Keratinocyte (primary cell): ENCODE measurements at regions not wholly inside any gene's neighbourhood (a gene's known extent, or its start where the extent isn't known, plus 50 kb on each side); places are given as distances from the start of the nearest gene placed in this dataset.

Experiments used
- DNase-seq: peaks from one replicate; pipeline ENCODE4 v3.0.0-alpha.2; 2011; ENCODE audit warnings: low read depth, missing footprints, low spot score
- FAIRE-seq: peaks from 2 replicates; lab custom pipeline; 2011; peaks lifted over from hg19 to GRCh38; lab: Jason Lieb, UNC
- H2AFZ ChIP-seq: 2 replicates; pipeline ENCODE4 v1.6.0; 2012; ENCODE audit warnings: low read length, control low read depth, inconsistent platforms; ENCODE audit not compliant: control insufficient read depth
- H3K27ac ChIP-seq: 2 replicates; pipeline ENCODE4 v1.5.1; 2011; ENCODE audit warnings: low read length; ENCODE audit not compliant: control insufficient read depth, insufficient read depth
- H3K27me3 ChIP-seq: 3 replicates; pipeline ENCODE4 v1.6.0; 2011; ENCODE audit warnings: low read length; ENCODE audit not compliant: control insufficient read depth, insufficient read depth; ENCODE audit errors: extremely low read depth
- H3K36me3 ChIP-seq, 2 experiments: 2 replicates in 1 of 2; 3 replicates in 1 of 2; pipeline ENCODE4 v1.5.1; 2011; ENCODE audit warnings: low read length in 2 of 2, mild to moderate bottlenecking in 1 of 2; ENCODE audit not compliant: control insufficient read depth in 2 of 2, insufficient read depth in 2 of 2; ENCODE audit errors: extremely low read depth in 1 of 2
- H3K4me1 ChIP-seq: 3 replicates; pipeline ENCODE4 v1.5.1; 2011; ENCODE audit warnings: low read length; ENCODE audit not compliant: control insufficient read depth, insufficient read depth; ENCODE audit errors: extremely low read depth
- H3K4me2 ChIP-seq: 3 replicates; pipeline ENCODE4 v1.6.0; 2011; ENCODE audit warnings: low read depth, low read length; ENCODE audit not compliant: control insufficient read depth, insufficient read depth; ENCODE audit errors: extremely low read depth
- H3K4me3 ChIP-seq, 3 experiments: fragments of 200-600 bp in 1 of 3; sonication (generic) in 1 of 3; 2 replicates in 2 of 3; 3 replicates in 1 of 3; pipeline ENCODE4 v1.5.1; 2011 to 2016; ENCODE audit warnings: low read length in 3 of 3, mild to moderate bottlenecking in 3 of 3, control low read depth in 2 of 3, inconsistent platforms in 1 of 3, low read depth in 1 of 3, mixed read lengths in 1 of 3, mixed run types in 1 of 3, moderate library complexity in 1 of 3; ENCODE audit not compliant: control insufficient read depth in 2 of 3, insufficient read depth in 2 of 3; ENCODE audit errors: extremely low read depth in 1 of 3
- H3K79me2 ChIP-seq: 2 replicates; pipeline ENCODE4 v1.6.0; 2012; ENCODE audit warnings: low read length; ENCODE audit not compliant: control insufficient read depth, insufficient read depth
- H3K9ac ChIP-seq: 3 replicates; pipeline ENCODE4 v1.6.0; 2011; ENCODE audit warnings: low read length; ENCODE audit not compliant: control insufficient read depth, insufficient read depth; ENCODE audit errors: extremely low read depth
- H3K9me1 ChIP-seq: 3 replicates; pipeline ENCODE4 v1.6.0; 2011; ENCODE audit warnings: low read length; ENCODE audit not compliant: control insufficient read depth, insufficient read depth; ENCODE audit errors: extremely low read depth
- H3K9me3 ChIP-seq: 2 replicates; pipeline ENCODE4 v1.5.1; 2012; ENCODE audit warnings: low read depth, low read length; ENCODE audit not compliant: control insufficient read depth
- H4K20me1 ChIP-seq: 3 replicates; pipeline ENCODE4 v1.6.0; 2011; ENCODE audit warnings: low read length; ENCODE audit not compliant: control insufficient read depth, insufficient read depth; ENCODE audit errors: extremely low read depth
- CTCF ChIP-seq, 3 experiments: IDR thresholded peaks in 1 of 3; conservative IDR thresholded peaks in 1 of 3; optimal IDR thresholded peaks in 1 of 3; 2 replicates in 2 of 3; 3 replicates in 1 of 3; pipeline versions ENCODE3 to v1.5.1; 2011; ENCODE audit warnings: low read length in 3 of 3, mild to moderate bottlenecking in 3 of 3, moderate library complexity in 2 of 3, control low read depth in 1 of 3, inconsistent platforms in 1 of 3; ENCODE audit not compliant: insufficient read depth in 2 of 3; ENCODE audit errors: extremely low read depth in 1 of 3
- EZH2 ChIP-seq: IDR thresholded peaks from one replicate; pipeline ENCODE4 v1.6.1; 2012; ENCODE audit warnings: inconsistent platforms, mild to moderate bottlenecking, low read length, moderate library complexity
- dilution Hi-C: fragments of 300-500 bp; cut with MboI; formaldehyde crosslinking; loops from one replicate; pipeline ENCODE4 v1.7.0; 2020; ENCODE audit warnings: low sequenced_read_pairs; ENCODE audit not compliant: extremely low pct_ligation_motif_present

GRCh38 chr4:176610594-176610993 lies 182.1 kb downstream of the VEGFC start:
- no peak for TF ChIP-seq CTCF (optimal IDR thresholded peaks at IDR 0.05 in 1 of 3, IDR thresholded peaks at IDR 0.05 in 1 of 3, conservative IDR thresholded peaks at IDR 0.05 in 1 of 3; ENCODE audit: extremely low read depth in 1 of 3, insufficient read depth in 2 of 3, low read length in 3 of 3)
- no peak for TF ChIP-seq EZH2
- H3K9me1 ChIP-seq: no peaks in the 10 kb centered on the region
- H4K20me1 ChIP-seq: no peaks in the 10 kb centered on the region
- DNase-seq (no peak), FAIRE-seq (no peak)
- no peak overlapping the region for H3K4me2 ChIP-seq
- dilution Hi-C loops: no loop called here
- H3K27ac ChIP-seq: no peak overlapping the region
- no peaks in the 10 kb centered on the region for H3K79me2 ChIP-seq
- peaks cover 3% of the 10 kb centered on the region for H3K4me1 ChIP-seq
- H3K27me3 ChIP-seq: no peaks in the 10 kb centered on the region
- H3K4me3 ChIP-seq: no peak overlapping the region
- H3K9ac ChIP-seq: no peak overlapping the region
- no peak overlapping the region for H2AFZ ChIP-seq
- H3K36me3 ChIP-seq: no peaks in the 10 kb centered on the region
- H3K9me3 ChIP-seq: no peaks in the 10 kb centered on the region

- no peaks in the 10 kb centered on the region for H3K9me3 ChIP-seq
- H4K20me1 ChIP-seq: no peaks in the 10 kb centered on the region
- H3K27me3 ChIP-seq: no peaks in the 10 kb centered on the region
- no peak overlapping the region for H2AFZ ChIP-seq
- no peak overlapping the region for H3K9ac ChIP-seq
- TF ChIP-seq CTCF (optimal IDR thresholded peaks at IDR 0.05 in 1 of 3, IDR thresholded peaks at IDR 0.05 in 1 of 3, conservative IDR thresholded peaks at IDR 0.05 in 1 of 3; ENCODE audit: extremely low read depth in 1 of 3, insufficient read depth in 2 of 3, low read length in 3 of 3) (no peak), EZH2 (no peak)
- DNase-seq (no peak), FAIRE-seq (no peak)
- H3K4me3 ChIP-seq: no peak overlapping the region
- peaks cover 3% of the 10 kb centered on the region for H3K4me1 ChIP-seq
- H3K4me2 ChIP-seq: no peak overlapping the region
- dilution Hi-C loops: no loop called here
- no peaks in the 10 kb centered on the region for H3K36me3 ChIP-seq
- no peaks in the 10 kb centered on the region for H3K9me1 ChIP-seq
- no peaks in the 10 kb centered on the region for H3K79me2 ChIP-seq
- no peak overlapping the region for H3K27ac ChIP-seq
Measured at GRCh38 chr4:176611381-176611780, 181.3 kb downstream of the VEGFC start.
